Trophoblast cell (in vitro differentiated cells and primary cell): ENCODE measurements at regions not wholly inside any gene's neighbourhood (a gene's known extent, or its start where the extent isn't known, plus 50 kb on each side); places are given as distances from the start of the nearest gene placed in this dataset.
"Not testable (repeated sequence)": the region's sequence is repeated elsewhere in the genome, so short reads cannot be mapped to it uniquely, and the experiment has no call there.

ENCODE experiments used
- DNase-seq, 2 donors: peaks; one replicate each; pipeline ENCODE4 v3.0.0-alpha.2; 2016
- H2AFZ ChIP-seq: 2 replicates; pipeline ENCODE4 v1.6.1; 2013; ENCODE audit warnings: low read length, moderate library complexity, mild to moderate bottlenecking; ENCODE audit not compliant: insufficient read depth, poor library complexity
- H2AK5ac ChIP-seq: 2 replicates; pipeline ENCODE4 v1.6.1; 2013; ENCODE audit warnings: mild to moderate bottlenecking, low read length
- H2BK120ac ChIP-seq: 2 replicates; pipeline ENCODE4 v1.6.1; 2013; ENCODE audit warnings: low read length, mild to moderate bottlenecking, moderate library complexity; ENCODE audit not compliant: insufficient read depth, poor library complexity
- H2BK12ac ChIP-seq: 2 replicates; pipeline ENCODE4 v1.6.1; 2013; ENCODE audit warnings: mild to moderate bottlenecking, low read length, moderate library complexity
- H2BK5ac ChIP-seq: 2 replicates; pipeline ENCODE4 v1.6.1; 2013; ENCODE audit warnings: low read length, low read depth, moderate library complexity, mild to moderate bottlenecking; ENCODE audit not compliant: poor library complexity
- H3K14ac ChIP-seq: 2 replicates; pipeline ENCODE4 v1.6.1; 2013; ENCODE audit warnings: mild to moderate bottlenecking, low read length
- H3K18ac ChIP-seq: 2 replicates; pipeline ENCODE4 v1.6.1; 2013; ENCODE audit warnings: mild to moderate bottlenecking, low read length
- H3K23ac ChIP-seq: 2 replicates; pipeline ENCODE4 v1.6.1; 2013; ENCODE audit warnings: low read length
- H3K27ac ChIP-seq: 2 replicates; pipeline ENCODE4 v1.5.1; 2013; ENCODE audit warnings: low read depth, mild to moderate bottlenecking, inconsistent platforms, low read length, moderate library complexity
- H3K27me3 ChIP-seq: 2 replicates; pipeline ENCODE4 v1.6.1; 2013; ENCODE audit warnings: inconsistent platforms, mild to moderate bottlenecking, low read length, moderate library complexity; ENCODE audit not compliant: insufficient read depth
- H3K36me3 ChIP-seq, 2 experiments: 1 replicate in 1 of 2; 2 replicates in 1 of 2; pipeline ENCODE4 v1.6.1; 2013; ENCODE audit warnings: low read length in 2 of 2, mild to moderate bottlenecking in 2 of 2, moderate library complexity in 1 of 2; ENCODE audit not compliant: insufficient read depth in 2 of 2, control insufficient read depth in 1 of 2
- H3K4ac ChIP-seq: 2 replicates; pipeline ENCODE4 v1.6.1; 2013; ENCODE audit warnings: low read depth, mild to moderate bottlenecking, low read length, moderate library complexity
- H3K4me1 ChIP-seq, 2 experiments: 1 replicate in 1 of 2; 2 replicates in 1 of 2; pipeline ENCODE4 v1.6.1; 2013; ENCODE audit warnings: low read length in 2 of 2, mild to moderate bottlenecking in 2 of 2, moderate library complexity in 1 of 2; ENCODE audit not compliant: insufficient read depth in 2 of 2, control insufficient read depth in 1 of 2
- H3K4me2 ChIP-seq: 2 replicates; pipeline ENCODE4 v1.6.1; 2013; ENCODE audit warnings: inconsistent platforms, mild to moderate bottlenecking, low read length, moderate library complexity
- H3K4me3 ChIP-seq: 2 replicates; pipeline ENCODE4 v1.5.1; 2013; ENCODE audit warnings: mild to moderate bottlenecking, low read depth, low read length, inconsistent platforms
- H3K79me1 ChIP-seq: one replicate; pipeline ENCODE4 v1.6.1; 2013; ENCODE audit warnings: low read length
- H3K79me2 ChIP-seq: 2 replicates; pipeline ENCODE4 v1.6.1; 2013; ENCODE audit warnings: low read length, mild to moderate bottlenecking; ENCODE audit not compliant: control insufficient read depth, insufficient read depth, poor library complexity
- H3K9ac ChIP-seq: 2 replicates; pipeline ENCODE4 v1.6.1; 2013; ENCODE audit warnings: mild to moderate bottlenecking, low read length
- H3K9me3 ChIP-seq: 2 replicates; pipeline ENCODE4 v1.6.1; 2013; ENCODE audit warnings: low read depth, mild to moderate bottlenecking, control low read depth, inconsistent platforms, low read length; ENCODE audit not compliant: insufficient read depth
- H4K12ac ChIP-seq: 2 replicates; pipeline ENCODE4 v1.6.1; 2013; ENCODE audit warnings: low read depth, mild to moderate bottlenecking, low read length, moderate library complexity
- H4K8ac ChIP-seq: 2 replicates; pipeline ENCODE4 v1.6.1; 2013; ENCODE audit warnings: low read depth, mild to moderate bottlenecking, low read length, moderate library complexity
- H4K91ac ChIP-seq: one replicate; pipeline ENCODE4 v1.6.1; 2013; ENCODE audit warnings: low read depth, mild to moderate bottlenecking, low read length, moderate library complexity
- WGBS: extraction: QIAGEN DNeasy Blood & Tissue Kit; methylation state at CpG from one replicate; pipeline ENCODE4 v1.1.7; 2013; ENCODE audit warnings: missing lambda C conversion rate; ENCODE audit not compliant: insufficient read length, insufficient coverage; ENCODE audit errors: extremely low coverage; 5-methylcytosine and 5-hydroxymethylcytosine counted together

DNA sequence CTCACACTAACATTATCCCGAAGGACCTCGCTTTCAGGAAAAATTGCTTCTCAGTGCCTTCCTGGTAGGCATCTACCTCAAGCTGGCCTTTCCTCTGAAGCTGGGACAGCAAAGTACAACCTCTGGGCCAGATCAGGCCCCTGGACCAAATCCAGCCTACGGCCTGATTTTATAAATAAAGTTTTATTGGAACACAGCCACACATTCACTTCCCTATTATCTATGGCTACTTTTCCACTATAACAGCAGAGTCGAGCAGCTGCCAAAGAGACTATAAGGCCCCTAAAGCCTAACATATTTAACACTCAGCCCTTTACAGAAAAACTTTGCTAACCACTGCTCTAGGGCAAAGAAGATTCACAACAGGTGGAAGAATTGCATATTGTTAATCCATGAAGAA lies 554.3 kb downstream of the NTRK3 start:
- H2AK5ac ChIP-seq, result no peak overlapping the region
- no peak overlapping the region for H2BK120ac ChIP-seq
- H4K12ac ChIP-seq, result no peak overlapping the region
- no CpG with 5 or more reads among the region's 4 CpGs for WGBS
- no peak for DNase-seq
- no peaks in the 10 kb centered on the region for H3K79me1 ChIP-seq
- no peak overlapping the region for H2BK12ac ChIP-seq
- H3K27ac ChIP-seq, result no peak overlapping the region
- no peaks in the 10 kb centered on the region for H3K27me3 ChIP-seq
- H4K91ac ChIP-seq, result no peak overlapping the region
- no peak overlapping the region for H3K18ac ChIP-seq
- H3K9me3 ChIP-seq, result no peaks in the 10 kb centered on the region
- no peak overlapping the region for H3K4me3 ChIP-seq
- no peak overlapping the region for H3K23ac ChIP-seq
- no peak overlapping the region for H3K14ac ChIP-seq
- H3K4ac ChIP-seq, result no peak overlapping the region
- H4K8ac ChIP-seq, result no peak overlapping the region
- no peaks in the 10 kb centered on the region for H3K36me3 ChIP-seq
- H3K4me2 ChIP-seq, result no peak overlapping the region
- H3K4me1 ChIP-seq, result no peaks in the 10 kb centered on the region
- H3K79me2 ChIP-seq, result no peaks in the 10 kb centered on the region
- H2BK5ac ChIP-seq, result no peak overlapping the region
- H3K9ac ChIP-seq, result no peak overlapping the region
- no peak overlapping the region for H2AFZ ChIP-seq

DNA sequence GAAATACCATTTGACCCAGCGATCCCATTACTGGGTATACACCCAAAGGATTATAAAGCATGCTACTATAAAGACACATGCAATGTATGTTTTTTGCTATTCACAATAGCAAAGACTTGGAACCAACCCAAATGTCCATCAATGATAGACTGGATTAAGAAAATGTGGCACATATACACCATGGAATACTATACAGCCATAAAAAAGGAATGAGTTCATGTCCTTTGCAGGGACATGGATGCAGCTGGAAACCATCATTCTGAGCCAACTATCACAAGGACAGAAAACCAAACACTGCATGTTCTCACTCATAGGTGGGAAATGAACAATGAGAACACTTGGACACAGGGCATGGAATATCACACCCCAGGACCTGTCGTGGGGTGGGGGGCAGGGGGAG lies 558.1 kb downstream of the NTRK3 start:
- H3K79me1 ChIP-seq, H3K18ac ChIP-seq, H2AK5ac ChIP-seq, H4K12ac ChIP-seq, H3K9ac ChIP-seq, H3K23ac ChIP-seq, H3K79me2 ChIP-seq, H4K8ac ChIP-seq, H3K4me3 ChIP-seq, H2AFZ ChIP-seq, H3K4me1 ChIP-seq, H3K27me3 ChIP-seq, H3K36me3 ChIP-seq, H2BK5ac ChIP-seq, H3K4ac ChIP-seq, H4K91ac ChIP-seq, H2BK120ac ChIP-seq, H3K14ac ChIP-seq, H3K27ac ChIP-seq, DNase-seq, H2BK12ac ChIP-seq, H3K4me2 ChIP-seq, H3K9me3 ChIP-seq: not testable (repeated sequence)
- no CpG with 5 or more reads among the region's 2 CpGs for WGBS

DNA sequence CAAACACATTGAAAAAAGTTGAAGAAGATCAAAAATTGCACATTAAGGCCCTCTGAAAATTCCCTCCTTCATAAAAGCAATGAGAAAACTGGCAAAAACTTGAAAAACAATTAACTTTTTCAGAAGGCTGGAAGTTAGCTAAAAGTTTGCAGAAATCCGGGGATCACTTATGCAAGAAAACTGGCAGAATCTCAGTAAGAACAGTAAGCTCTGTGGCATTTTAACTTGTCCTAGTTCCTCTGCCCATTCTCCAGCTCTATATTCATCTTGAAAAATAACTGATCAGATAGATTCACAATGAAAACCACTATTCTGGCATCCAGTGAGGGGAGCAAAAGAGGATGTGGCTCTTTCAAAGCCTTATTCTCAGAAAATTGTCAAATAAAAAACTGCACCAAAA lies 566.8 kb downstream of the NTRK3 start:
- Histone ChIP-seq H2AFZ (no peak overlapping the region), H2BK120ac (no peak overlapping the region), H3K4me2 (no peak overlapping the region), H3K9me3 (no peaks in the 10 kb centered on the region), H3K4me3 (no peak overlapping the region), H3K4me1 (no peaks in the 10 kb centered on the region), H2BK12ac (no peak overlapping the region), H4K12ac (no peak overlapping the region), H3K18ac (no peak overlapping the region), H3K79me1 (no peaks in the 10 kb centered on the region), H3K14ac (no peak overlapping the region), H3K4ac (no peak overlapping the region), H3K27me3 (no peaks in the 10 kb centered on the region), H3K79me2 (no peaks in the 10 kb centered on the region), H3K23ac (no peak overlapping the region), H3K9ac (no peak overlapping the region), H3K27ac (no peak overlapping the region), H2BK5ac (no peak overlapping the region), H3K36me3 (no peaks in the 10 kb centered on the region), H4K91ac (no peak overlapping the region), H4K8ac (no peak overlapping the region), H2AK5ac (no peak overlapping the region)
- WGBS, result no CpG with 5 or more reads among the region's 1 CpG
- no peak for DNase-seq

DNA sequence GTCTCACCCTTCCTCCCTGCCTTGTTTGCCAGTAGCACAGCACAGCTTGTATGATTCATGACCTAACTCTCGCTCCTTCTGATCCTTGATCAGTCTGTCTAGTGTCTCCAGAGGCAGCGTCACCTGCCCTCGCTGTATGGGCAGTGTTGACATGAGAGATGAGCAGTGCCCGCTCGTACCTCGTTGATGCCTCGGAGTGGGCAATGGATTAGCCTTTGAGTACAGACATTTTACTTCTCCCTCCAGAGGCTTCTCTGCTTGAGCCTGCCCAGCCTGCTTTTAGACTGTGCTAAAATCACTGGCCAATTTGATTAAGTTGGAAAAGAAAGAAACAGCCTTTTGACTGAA lies 569.0 kb downstream of the NTRK3 start:
- H3K27ac ChIP-seq, result no peak overlapping the region
- H3K14ac ChIP-seq, result no peak overlapping the region
- H3K4ac ChIP-seq, result no peak overlapping the region
- WGBS, result no CpG with 5 or more reads among the region's 7 CpGs
- H3K36me3 ChIP-seq, result no peaks in the 10 kb centered on the region
- H3K9ac ChIP-seq, result no peak overlapping the region
- no peak overlapping the region for H3K4me2 ChIP-seq
- H2BK5ac ChIP-seq, result no peak overlapping the region
- no peaks in the 10 kb centered on the region for H3K9me3 ChIP-seq
- H3K18ac ChIP-seq, result no peak overlapping the region
- no peaks in the 10 kb centered on the region for H3K27me3 ChIP-seq
- H4K12ac ChIP-seq, result no peak overlapping the region
- no peak overlapping the region for H4K8ac ChIP-seq
- no peak overlapping the region for H3K23ac ChIP-seq
- H2BK12ac ChIP-seq, result no peak overlapping the region
- H3K79me1 ChIP-seq, result no peaks in the 10 kb centered on the region
- H2AK5ac ChIP-seq, result no peak overlapping the region
- no peaks in the 10 kb centered on the region for H3K79me2 ChIP-seq
- no peaks in the 10 kb centered on the region for H3K4me1 ChIP-seq
- H4K91ac ChIP-seq, result no peak overlapping the region
- H2BK120ac ChIP-seq, result no peak overlapping the region
- no peak for DNase-seq
- H3K4me3 ChIP-seq, result no peak overlapping the region
- no peak overlapping the region for H2AFZ ChIP-seq
